Brain microvascular endothelial cell (primary cell): ENCODE measurements at regions not wholly inside any gene's neighbourhood (a gene's known extent, or its start where the extent isn't known, plus 50 kb on each side); places are given as distances from the start of the nearest gene placed in this dataset.

Experiments used
- DNase-seq: peaks from one replicate; pipeline ENCODE4 v3.0.0-alpha.2; 2020
- H3K27ac ChIP-seq: fragments of 250-450 bp; sonication (Bioruptor Pico); 2 replicates; pipeline ENCODE4 v1.5.1; 2020; ENCODE audit warnings: mild to moderate bottlenecking, moderate library complexity
- H3K27me3 ChIP-seq: fragments of 250-450 bp; sonication (Bioruptor Pico); replicated peaks from 2 replicates; pipeline ENCODE4 v1.5.1; 2020; ENCODE audit warnings: mild to moderate bottlenecking
- H3K36me3 ChIP-seq: fragments of 250-450 bp; sonication (Bioruptor Pico); replicated peaks from 2 replicates; pipeline ENCODE4 v1.5.1; 2020; ENCODE audit warnings: mild to moderate bottlenecking
- H3K4me3 ChIP-seq: 2 replicates; pipeline ENCODE4 v1.5.1; 2011; ENCODE audit warnings: low read depth, mild to moderate bottlenecking, control low read depth, low read length, moderate library complexity
- CTCF ChIP-seq: IDR thresholded peaks from 2 replicates; pipeline ENCODE4 v1.5.1; 2011; ENCODE audit warnings: low read depth, mild to moderate bottlenecking, moderate library complexity, low read length, control low read depth, inconsistent platforms; ENCODE audit errors: missing control alignments
- in situ Hi-C: cut with HindIII; loops from 2 replicates; pipeline ENCODE4 v1.10.0; 2017; ENCODE audit warnings: low sequenced_read_pairs, low pct_ligation_motif_present

GRCh38 chr16:27665881-27666280 lies 115.9 kb downstream of the KATNIP start:
- in situ Hi-C loops: no loop called here
- no peak for DNase-seq
- Histone ChIP-seq H3K27me3 (no peaks in the 10 kb centered on the region), H3K4me3 (no peak overlapping the region), H3K36me3 (no peaks in the 10 kb centered on the region), H3K27ac (no peak overlapping the region)
- no peak for TF ChIP-seq CTCF

- Histone ChIP-seq H3K36me3 (no peaks in the 10 kb centered on the region), H3K27me3 (no peaks in the 10 kb centered on the region), H3K27ac (no peak overlapping the region), H3K4me3 (no peak overlapping the region)
- in situ Hi-C loops: no loop called here
- no peak for TF ChIP-seq CTCF
- DNase-seq: no peak
Observed at GRCh38 chr16:27670071-27670810, 120.3 kb downstream of the KATNIP start.

GRCh38 chr16:27671410-27671809 lies 121.5 kb downstream of the KATNIP start:
- H3K27me3 ChIP-seq: no peaks in the 10 kb centered on the region
- no peak for DNase-seq
- no peaks in the 10 kb centered on the region for H3K36me3 ChIP-seq
- H3K27ac ChIP-seq: no peak overlapping the region
- no peak for TF ChIP-seq CTCF
- no peak overlapping the region for H3K4me3 ChIP-seq
- in situ Hi-C loops: no loop called here

- H3K27ac ChIP-seq: peak overlapping the region; percentile 62
- peak; percentile 33 for DNase-seq
- in situ Hi-C loops: no loop called here
- no peaks in the 10 kb centered on the region for H3K27me3 ChIP-seq
- no peak overlapping the region for H3K4me3 ChIP-seq
- TF ChIP-seq CTCF: no peak
- H3K36me3 ChIP-seq: peaks cover 2% of the 10 kb centered on the region
Observed at GRCh38 chr16:27676839-27677238, 126.9 kb downstream of the KATNIP start.

GRCh38 chr16:27677263-27677662 lies 127.3 kb downstream of the KATNIP start:
- no peak overlapping the region for H3K4me3 ChIP-seq
- peak; percentile 18 for DNase-seq
- H3K27me3 ChIP-seq: no peaks in the 10 kb centered on the region
- no peak for TF ChIP-seq CTCF
- peaks cover 2% of the 10 kb centered on the region for H3K36me3 ChIP-seq
- in situ Hi-C loops: no loop called here
- peak overlapping the region; percentile 62 for H3K27ac ChIP-seq

- peaks cover 2% of the 10 kb centered on the region for H3K36me3 ChIP-seq
- no peak for DNase-seq
- in situ Hi-C loops: no loop called here
- TF ChIP-seq CTCF: no peak
- H3K27me3 ChIP-seq: no peaks in the 10 kb centered on the region
- no peak overlapping the region for H3K27ac ChIP-seq
- no peak overlapping the region for H3K4me3 ChIP-seq
Observed at GRCh38 chr16:27678955-27679354, 129.0 kb downstream of the KATNIP start.
